Lung (tissue), 11 donors: ENCODE measurements at regions not wholly inside any gene's neighbourhood (a gene's known extent, or its start where the extent isn't known, plus 50 kb on each side); places are given as distances from the start of the nearest gene placed in this dataset.

Source experiments
- ATAC-seq: fragments of 200-7000 bp; cut with Tn5 transposase; one replicate; pipeline ENCODE4 v1.9.1; 2020; ENCODE audit warnings: moderate number of reproducible peaks; ENCODE audit not compliant: insufficient read depth, low FRiP score
- DNase-seq, 3 donors: peaks; one replicate each; pipeline ENCODE4 v3.0.0-alpha.2; 2013 to 2017
- H3K27ac ChIP-seq, 2 donors: one replicate each; pipeline ENCODE4 v1.5.1; 2013; ENCODE audit warnings: mild to moderate bottlenecking in 2 of 2, moderate library complexity in 2 of 2, control low read depth in 1 of 2, inconsistent platforms in 1 of 2, low read depth in 1 of 2, low read length in 1 of 2
- H3K27me3 ChIP-seq, 3 donors: one replicate each; pipeline ENCODE4 v1.5.1; 2013; ENCODE audit warnings: low read length in 2 of 3; ENCODE audit not compliant: control insufficient read depth in 3 of 3, insufficient read depth in 3 of 3
- H3K36me3 ChIP-seq, 4 donors: one replicate each; pipeline ENCODE4 v1.5.1; 2013; ENCODE audit warnings: low read length in 4 of 4, mild to moderate bottlenecking in 1 of 4, moderate library complexity in 1 of 4; ENCODE audit not compliant: control insufficient read depth in 4 of 4, insufficient read depth in 4 of 4
- H3K4me1 ChIP-seq, 5 donors: one replicate each; pipeline ENCODE4 v1.5.1; 2013; ENCODE audit warnings: low read length in 5 of 5, mild to moderate bottlenecking in 2 of 5, moderate library complexity in 1 of 5; ENCODE audit not compliant: control insufficient read depth in 5 of 5, insufficient read depth in 5 of 5
- H3K4me3 ChIP-seq: one replicate; pipeline ENCODE4 v1.5.1; 2013; ENCODE audit warnings: mild to moderate bottlenecking, control low read depth, moderate library complexity
- H3K9ac ChIP-seq, 2 donors: one replicate each; pipeline ENCODE4 v1.5.1; 2013; ENCODE audit warnings: low read length in 2 of 2, control low read depth in 1 of 2; ENCODE audit not compliant: insufficient read depth in 1 of 2
- H3K9me3 ChIP-seq, 4 donors: one replicate each; pipeline ENCODE4 v1.5.1; 2013; ENCODE audit warnings: low read length in 3 of 4, mild to moderate bottlenecking in 1 of 4, moderate library complexity in 1 of 4; ENCODE audit not compliant: control insufficient read depth in 4 of 4, insufficient read depth in 3 of 4
- CTCF ChIP-seq: IDR thresholded peaks from 2 replicates; pipeline ENCODE4 v1.5.1; 2012; ENCODE audit warnings: mild to moderate bottlenecking; ENCODE audit errors: control extremely low read depth, extremely low read depth
- WGBS, 2 donors: extraction: QIAGEN DNeasy Blood & Tissue Kit; methylation state at CpG; one replicate each; pipeline ENCODE4 v1.1.7; 2013; 5-methylcytosine and 5-hydroxymethylcytosine counted together
- donor health status: control.
- donor health status: control.
- donor health status: Bipolar disorder and iron deficiency.
- donor health status: healthy.
- donor health status: DM: yes; HTN: yes; CAD: no.

DNA sequence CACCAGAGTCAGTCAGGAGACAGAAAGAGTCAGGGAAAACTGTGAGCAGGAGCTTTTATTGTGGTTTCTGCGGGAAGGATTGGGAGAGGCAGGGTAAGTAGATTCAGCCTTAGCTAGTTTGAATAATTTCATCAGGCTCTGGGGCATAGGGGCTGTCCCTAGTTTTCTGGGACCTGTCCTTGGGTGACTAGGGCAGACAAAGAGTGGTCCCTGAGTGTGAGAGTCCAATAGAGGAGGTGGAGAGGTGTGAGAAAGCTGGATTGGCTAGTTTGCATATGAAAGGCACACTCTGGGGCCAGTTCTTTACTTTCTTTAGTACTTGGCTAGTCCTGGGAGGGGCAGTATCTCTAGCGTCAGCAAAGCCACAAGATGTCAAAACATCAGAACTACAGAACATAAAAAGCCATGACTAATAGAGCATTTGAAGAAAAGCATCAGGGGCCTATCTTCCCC, 255.6 kb downstream of the HS3ST3A1 start:
- DNase-seq (no peak), ATAC-seq (no peak)
- TF ChIP-seq CTCF = no peak
- no peak overlapping the region for H3K27ac ChIP-seq
- no peak overlapping the region for H3K9ac ChIP-seq
- H3K4me1 ChIP-seq = no peaks in the 10 kb centered on the region
- H3K9me3 ChIP-seq = no peaks in the 10 kb centered on the region
- H3K27me3 ChIP-seq = no peaks in the 10 kb centered on the region
- H3K4me3 ChIP-seq = no peak overlapping the region
- no peaks in the 10 kb centered on the region for H3K36me3 ChIP-seq
- 65 to 66% methylated on average over 2 of the region's 2 CpGs for WGBS, 2 donors

DNA sequence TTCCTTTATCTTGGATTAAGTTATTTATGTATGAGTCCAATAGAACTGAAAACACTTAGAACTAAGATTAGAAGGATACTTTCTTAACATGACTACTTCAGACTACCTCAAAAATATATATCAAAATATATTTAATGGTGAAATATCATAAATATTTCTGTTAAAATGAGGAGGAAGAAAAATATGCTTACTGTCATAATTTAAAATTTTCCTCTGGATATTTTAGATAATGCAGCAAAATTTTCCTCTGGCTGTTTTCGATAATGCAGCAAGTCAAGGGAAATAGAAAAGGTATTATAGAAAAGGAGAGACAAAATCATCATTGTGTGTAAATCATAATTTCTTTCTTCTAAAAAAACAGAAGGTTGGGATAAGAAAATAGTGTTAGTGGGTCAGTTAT, 263.3 kb downstream of the HS3ST3A1 start:
- DNase-seq = no peak

DNA sequence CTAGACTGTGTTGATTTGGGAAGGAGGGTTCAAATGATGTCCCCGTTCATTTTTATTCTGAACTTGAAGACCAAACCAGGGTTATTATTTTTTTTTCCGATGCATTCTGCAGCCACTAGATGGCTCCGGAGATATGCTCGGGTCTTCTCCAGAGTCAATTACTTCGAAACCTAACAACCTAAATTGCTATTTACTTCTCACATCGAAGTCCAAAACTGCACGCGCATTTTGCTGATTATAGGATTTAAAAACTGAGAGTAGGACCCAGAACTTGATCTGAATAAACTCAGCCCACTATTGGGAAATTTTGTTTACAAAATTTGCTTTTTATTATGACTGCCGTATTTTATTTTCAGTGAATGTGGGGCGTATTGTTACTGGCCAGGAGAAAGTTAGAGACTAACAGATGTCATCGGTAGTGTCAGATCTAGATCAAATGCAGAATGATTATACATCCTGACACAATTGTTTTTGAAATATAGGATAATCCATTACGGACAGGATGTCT, 263.8 kb downstream of the HS3ST3A1 start:
- peak; percentile 45 for TF ChIP-seq CTCF
- H3K9ac ChIP-seq = peak overlapping the region in 1 of 2 donors; percentile 62
- no peak overlapping the region for H3K4me3 ChIP-seq
- no peaks in the 10 kb centered on the region for H3K27me3 ChIP-seq
- WGBS, 2 donors = 4 to 5% methylated on average over 12 of the region's 12 CpGs
- DNase-seq (peak; percentile 59 to 90 (median 90)), ATAC-seq (peak; percentile 53)
- no peaks in the 10 kb centered on the region for H3K9me3 ChIP-seq
- no peaks in the 10 kb centered on the region for H3K36me3 ChIP-seq
- H3K4me1 ChIP-seq = peaks cover 0 to 8% (median 0%) of the 10 kb centered on the region in 5 donors
- no peak overlapping the region for H3K27ac ChIP-seq

More for the DNA sequence above, 263.3 kb downstream of the HS3ST3A1 start:
- Histone ChIP-seq H3K4me3 (no peak overlapping the region), H3K27me3 (no peaks in the 10 kb centered on the region), H3K9me3 (no peaks in the 10 kb centered on the region), H3K4me1 (peaks cover 0 to 8% (median 0%) of the 10 kb centered on the region in 5 donors), H3K36me3 (no peaks in the 10 kb centered on the region), H3K9ac (no peak overlapping the region), H3K27ac (no peak overlapping the region)
- no peak for TF ChIP-seq CTCF
- no peak for ATAC-seq
- WGBS, 2 donors = 76 to 94% methylated on average over 1 of the region's 1 CpG

DNA sequence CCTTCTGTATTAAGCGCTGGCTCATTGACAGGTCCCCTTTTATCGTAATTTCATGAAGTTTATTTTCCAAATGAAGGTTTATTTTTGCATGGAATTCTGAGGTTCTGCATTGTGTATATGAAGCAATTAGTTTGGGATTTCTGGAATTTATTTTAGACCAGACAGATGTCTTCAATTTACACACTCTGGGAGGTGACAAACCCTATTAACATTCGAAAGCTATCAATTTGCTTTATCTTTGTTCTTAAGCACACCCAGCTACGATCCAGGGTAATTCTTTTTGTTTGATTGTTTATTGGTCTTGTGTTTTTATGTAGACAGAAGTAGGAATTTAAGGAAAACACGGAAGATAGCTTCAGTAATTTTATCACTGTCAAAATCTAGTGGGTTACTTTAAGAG, 264.6 kb downstream of the HS3ST3A1 start:
- H3K27me3 ChIP-seq = no peaks in the 10 kb centered on the region
- no peak for TF ChIP-seq CTCF
- peaks cover 0 to 4% (median 0%) of the 10 kb centered on the region in 4 donors for H3K9me3 ChIP-seq
- H3K9ac ChIP-seq = no peak overlapping the region
- DNase-seq (no peak), ATAC-seq (no peak)
- H3K4me1 ChIP-seq = peaks cover 0 to 8% (median 0%) of the 10 kb centered on the region in 5 donors
- no peaks in the 10 kb centered on the region for H3K36me3 ChIP-seq
- no peak overlapping the region for H3K4me3 ChIP-seq
- H3K27ac ChIP-seq = no peak overlapping the region
- WGBS, 2 donors = 58 to 65% methylated on average over 5 of the region's 5 CpGs
